ENCODE measurements at regions not wholly inside any gene's neighbourhood (a gene's known extent, or its start where the extent isn't known, plus 50 kb on each side); places are given as distances from the start of the nearest gene placed in this dataset.

- FAIRE-seq (no peak), DNase-seq (no peak)
- no peaks in the 10 kb centered on the region for H3K36me3 ChIP-seq (ENCODE audit: control insufficient read depth in 2 of 3, insufficient read depth in 3 of 3, low read length in 3 of 3)
- no peak overlapping the region for H3K9ac ChIP-seq (ENCODE audit: low read length in 3 of 3)
- H3K9me3 ChIP-seq (ENCODE audit: control insufficient read depth in 2 of 3, insufficient read depth in 1 of 3, low read length in 3 of 3): no peaks in the 10 kb centered on the region
- intact Hi-C loops (cut with DNase I): no loop called here
- no peak overlapping the region for H3K27ac ChIP-seq (ENCODE audit: low read depth in 2 of 2, low read length in 2 of 2)
- TF ChIP-seq CTCF (IDR thresholded peaks at IDR 0.05; ENCODE audit: borderline replicate concordance, extremely low read depth, insufficient read depth): no peak
- peaks cover 0 to 6% (median under 1%) of the 10 kb centered on the region in 3 donors for H3K4me1 ChIP-seq (ENCODE audit: control insufficient read depth in 2 of 3, insufficient read depth in 2 of 3, low read depth in 1 of 3, low read length in 3 of 3)
- H3K4me3 ChIP-seq (ENCODE audit: low read length in 3 of 3): no peak overlapping the region
- H3K27me3 ChIP-seq (ENCODE audit: control insufficient read depth, insufficient read depth, low read length): no peaks in the 10 kb centered on the region
These were observed 307.5 kb downstream of the EDEM1 start for GRCh38 chr3:5494905-5495519.

GRCh38 chr3:5497497-5497896 is 310.0 kb downstream of the EDEM1 start:
- Histone ChIP-seq H3K4me3 (ENCODE audit: low read length in 3 of 3) (no peak overlapping the region), H3K4me1 (ENCODE audit: control insufficient read depth in 2 of 3, insufficient read depth in 2 of 3, low read depth in 1 of 3, low read length in 3 of 3) (no peaks in the 10 kb centered on the region), H3K9me3 (ENCODE audit: control insufficient read depth in 2 of 3, insufficient read depth in 1 of 3, low read length in 3 of 3) (no peaks in the 10 kb centered on the region), H3K9ac (ENCODE audit: low read length in 3 of 3) (no peak overlapping the region), H3K36me3 (ENCODE audit: control insufficient read depth in 2 of 3, insufficient read depth in 3 of 3, low read length in 3 of 3) (no peaks in the 10 kb centered on the region), H3K27me3 (ENCODE audit: control insufficient read depth, insufficient read depth, low read length) (no peaks in the 10 kb centered on the region), H3K27ac (ENCODE audit: low read depth in 2 of 2, low read length in 2 of 2) (no peak overlapping the region)
- no peak for FAIRE-seq
- TF ChIP-seq CTCF (IDR thresholded peaks at IDR 0.05; ENCODE audit: borderline replicate concordance, extremely low read depth, insufficient read depth): no peak
- no peak for DNase-seq
- intact Hi-C loops (cut with DNase I): no loop called here

GRCh38 chr3:5498981-5499380 is 311.5 kb downstream of the EDEM1 start:
- intact Hi-C loops (cut with DNase I): no loop called here
- Histone ChIP-seq H3K9ac (ENCODE audit: low read length in 3 of 3) (no peak overlapping the region), H3K27me3 (ENCODE audit: control insufficient read depth, insufficient read depth, low read length) (no peaks in the 10 kb centered on the region), H3K4me3 (ENCODE audit: low read length in 3 of 3) (no peak overlapping the region), H3K4me1 (ENCODE audit: control insufficient read depth in 2 of 3, insufficient read depth in 2 of 3, low read depth in 1 of 3, low read length in 3 of 3) (no peaks in the 10 kb centered on the region), H3K27ac (ENCODE audit: low read depth in 2 of 2, low read length in 2 of 2) (no peak overlapping the region), H3K9me3 (ENCODE audit: control insufficient read depth in 2 of 3, insufficient read depth in 1 of 3, low read length in 3 of 3) (no peaks in the 10 kb centered on the region), H3K36me3 (ENCODE audit: control insufficient read depth in 2 of 3, insufficient read depth in 3 of 3, low read length in 3 of 3) (no peaks in the 10 kb centered on the region)
- DNase-seq: no peak
- no peak for TF ChIP-seq CTCF (IDR thresholded peaks at IDR 0.05; ENCODE audit: borderline replicate concordance, extremely low read depth, insufficient read depth)
- no peak for FAIRE-seq

GRCh38 chr3:5499404-5499803 is 311.9 kb downstream of the EDEM1 start:
- no peaks in the 10 kb centered on the region for H3K27me3 ChIP-seq (ENCODE audit: control insufficient read depth, insufficient read depth, low read length)
- no peaks in the 10 kb centered on the region for H3K9me3 ChIP-seq (ENCODE audit: control insufficient read depth in 2 of 3, insufficient read depth in 1 of 3, low read length in 3 of 3)
- H3K4me1 ChIP-seq (ENCODE audit: control insufficient read depth in 2 of 3, insufficient read depth in 2 of 3, low read depth in 1 of 3, low read length in 3 of 3): no peaks in the 10 kb centered on the region
- DNase-seq: peak in 1 of 5 donors; percentile 2
- intact Hi-C loops (cut with DNase I): no loop called here
- TF ChIP-seq CTCF (IDR thresholded peaks at IDR 0.05; ENCODE audit: borderline replicate concordance, extremely low read depth, insufficient read depth): no peak
- H3K4me3 ChIP-seq (ENCODE audit: low read length in 3 of 3): no peak overlapping the region
- FAIRE-seq: no peak
- H3K36me3 ChIP-seq (ENCODE audit: control insufficient read depth in 2 of 3, insufficient read depth in 3 of 3, low read length in 3 of 3): no peaks in the 10 kb centered on the region
- H3K27ac ChIP-seq (ENCODE audit: low read depth in 2 of 2, low read length in 2 of 2): no peak overlapping the region
- H3K9ac ChIP-seq (ENCODE audit: low read length in 3 of 3): no peak overlapping the region

Measured in kidney (tissue), 13 donors.